SK-N-SH treated with all-trans-retinoic acid at 6 μM for 48 hours (cell line): ENCODE measurements at regions not wholly inside any gene's neighbourhood (a gene's known extent, or its start where the extent isn't known, plus 50 kb on each side); places are given as distances from the start of the nearest gene placed in this dataset.

ENCODE experiments used
- ARNTL ChIP-seq: fragments of 450-650 bp; formaldehyde crosslinking; IDR thresholded peaks from 2 replicates; pipeline ENCODE4 v1.5.0; 2020; ENCODE audit warnings: low read depth, mild to moderate bottlenecking, moderate library complexity, borderline replicate concordance
- ESRRG ChIP-seq: fragments of 250-450 bp; sonication (Bioruptor Pico); IDR thresholded peaks from 2 replicates; pipeline ENCODE4 v1.6.1; 2021; ENCODE audit warnings: mild to moderate bottlenecking

DNA sequence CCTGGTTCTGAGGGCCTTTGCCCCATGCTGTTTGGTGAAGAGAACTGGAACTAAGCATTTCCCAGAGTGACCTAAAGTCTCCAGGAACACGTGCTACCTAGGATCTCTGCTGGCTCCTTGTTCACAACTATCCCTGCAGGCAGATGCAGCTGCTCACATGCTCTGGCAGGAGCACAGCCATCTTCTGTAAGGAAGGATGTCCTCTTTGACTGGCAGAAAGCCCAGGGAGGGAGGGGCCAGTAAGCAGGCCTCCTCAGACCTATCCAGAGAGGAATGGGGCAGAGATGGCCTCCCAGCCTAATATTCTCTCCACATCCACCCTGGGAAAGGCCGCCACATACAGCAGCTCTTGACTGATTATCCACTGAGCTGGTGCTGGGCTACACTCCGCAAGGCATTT is 142.8 kb upstream of the EOLA2 start:
- TF ChIP-seq ARNTL (CRISPR knock-in tag) (no peak), ESRRG (CRISPR knock-in tag) (no peak)
